ENCODE measurements at regions not wholly inside any gene's neighbourhood (a gene's known extent, or its start where the extent isn't known, plus 50 kb on each side); places are given as distances from the start of the nearest gene placed in this dataset.
"Not testable (repeated sequence)": the region's sequence is repeated elsewhere in the genome, so short reads cannot be mapped to it uniquely, and the experiment has no call there.

DNA sequence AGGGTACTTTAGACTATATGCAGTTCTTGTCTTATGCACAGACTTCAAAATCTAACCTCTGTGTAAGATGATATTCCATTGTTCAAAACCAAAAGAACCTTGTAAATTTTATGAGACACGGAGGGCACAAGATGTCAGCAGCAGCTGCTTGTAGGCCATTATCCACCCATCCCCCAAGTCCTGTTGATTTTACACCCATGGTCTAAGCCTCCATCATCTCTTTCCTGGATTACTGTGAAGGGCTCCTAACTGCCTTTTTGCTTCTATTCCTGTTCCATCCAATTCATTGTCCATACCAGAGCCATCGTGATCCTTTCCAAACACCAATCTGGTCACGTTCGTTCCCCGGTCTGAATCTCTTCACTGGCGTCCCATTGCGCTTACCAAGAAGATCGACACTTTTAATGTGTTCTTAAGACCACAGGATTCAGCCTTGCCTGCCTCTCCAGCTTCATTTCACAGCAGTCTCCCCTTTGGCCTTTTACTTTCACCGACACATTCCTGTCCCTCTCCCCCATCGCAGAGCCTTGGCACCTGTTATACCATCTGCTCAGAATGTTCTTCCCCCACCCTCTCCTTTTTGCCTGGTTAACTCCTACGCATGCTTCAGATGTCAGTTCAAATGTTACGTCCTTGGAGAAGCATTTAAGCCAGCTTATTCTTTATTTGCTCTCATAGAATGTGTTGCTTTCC, 107.3 kb upstream of the POU3F1 start:
- DNase-seq = no peak

DNA sequence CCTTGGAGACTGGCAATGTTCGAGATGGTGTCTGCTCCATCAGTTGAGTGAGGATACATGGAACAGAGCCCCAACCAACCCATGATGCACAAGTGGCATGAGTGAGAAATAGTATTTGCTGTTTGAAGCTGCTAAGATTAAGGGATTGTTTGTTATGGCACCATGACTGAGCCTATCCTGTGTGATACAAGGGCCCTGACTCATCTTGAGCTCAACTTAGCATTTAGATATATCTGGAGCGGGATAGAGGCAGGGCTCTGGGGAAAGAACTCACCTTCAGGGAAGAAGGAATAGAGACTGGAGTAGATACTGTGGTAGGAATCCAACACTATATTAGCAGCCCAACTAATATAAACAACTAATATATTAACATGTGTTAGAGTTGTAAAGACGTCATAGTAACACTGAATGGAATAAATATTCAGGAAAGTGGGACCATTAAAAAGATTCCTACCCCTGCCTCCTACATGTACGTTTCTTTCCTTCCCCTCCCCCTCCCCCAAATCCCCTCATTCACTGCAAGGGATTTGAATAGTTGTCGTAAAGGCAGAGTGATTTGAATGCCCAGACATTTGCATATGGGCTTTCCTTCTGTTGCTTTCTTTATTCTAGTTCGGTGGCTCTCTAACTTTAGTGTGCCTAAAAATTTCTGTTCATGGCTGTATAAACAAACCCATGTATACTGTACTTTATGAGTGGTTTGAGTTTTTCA, 106.6 kb upstream of the POU3F1 start:
- DNase-seq = no peak

DNA sequence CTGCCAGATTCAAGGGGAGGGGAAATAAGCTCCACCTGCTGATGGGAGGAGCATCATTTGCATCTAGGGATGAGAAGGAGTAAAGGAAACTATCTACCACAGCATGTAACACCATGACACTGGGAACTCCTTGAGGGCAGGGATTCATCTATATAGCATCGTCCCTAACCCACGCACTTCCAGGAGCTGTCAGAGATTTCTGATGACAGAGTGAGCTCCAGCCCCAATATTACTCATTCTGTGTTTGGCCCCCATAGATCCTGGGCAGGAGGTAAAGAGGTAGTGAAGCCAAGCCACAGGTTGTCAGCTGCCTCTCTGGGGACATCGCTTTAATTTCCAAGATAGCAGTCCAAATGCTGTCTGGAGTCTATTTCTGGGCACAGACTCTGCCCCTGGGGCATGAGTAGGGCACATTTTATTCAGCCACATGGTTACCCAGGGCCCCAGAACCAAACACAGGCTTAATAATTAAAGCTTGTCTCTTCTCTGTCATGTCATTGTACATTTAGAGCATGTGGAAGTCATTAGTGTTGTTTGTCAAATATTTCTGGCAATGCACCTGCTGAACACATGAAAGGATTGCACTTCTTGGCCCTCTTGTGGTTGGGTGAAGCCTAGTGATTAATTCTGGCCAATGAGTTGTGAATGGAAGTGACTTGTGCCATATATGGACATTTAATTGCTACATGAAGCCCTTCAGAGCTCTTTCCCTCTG, 105.9 kb upstream of the POU3F1 start:
- DNase-seq = no peak

DNA sequence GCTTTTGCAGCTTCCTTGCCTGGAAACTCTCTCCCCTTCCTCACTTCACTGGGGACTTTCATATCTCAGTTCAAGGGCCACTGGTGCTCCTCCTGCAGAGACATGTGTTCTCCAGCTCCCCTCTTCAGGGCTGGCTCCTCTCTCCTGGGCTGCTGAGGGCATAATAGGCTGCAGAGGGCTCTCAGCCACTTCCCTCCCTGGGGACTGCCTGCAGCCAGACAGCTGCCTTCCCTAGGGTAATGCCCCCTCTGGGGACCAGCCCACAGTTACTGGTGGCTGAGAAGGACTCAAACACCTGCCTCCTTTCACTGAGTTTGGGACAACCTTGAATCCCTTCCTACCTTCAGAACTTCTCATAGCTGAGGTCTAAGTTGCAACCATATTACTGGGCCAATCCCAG, 104.8 kb upstream of the POU3F1 start:
- DNase-seq = no peak

DNA sequence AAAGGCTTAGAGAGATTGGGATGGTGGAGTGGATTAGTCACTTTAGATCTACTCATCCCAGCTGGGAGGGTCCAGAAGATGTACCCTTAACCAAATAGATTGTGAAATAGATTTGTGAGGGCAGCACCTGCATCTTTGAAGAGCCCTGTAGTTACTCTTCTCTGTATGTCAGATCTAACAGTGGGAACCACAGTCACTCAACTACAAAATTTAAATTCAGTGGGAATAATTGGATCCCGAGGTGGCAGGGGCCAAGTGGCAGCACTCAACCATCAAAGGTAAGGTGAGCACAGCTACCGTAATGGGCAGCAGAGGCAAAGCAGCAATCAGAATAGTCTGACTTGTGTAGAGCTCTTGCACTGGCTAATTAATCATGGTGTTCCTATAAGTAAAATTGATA, 99.5 kb upstream of the POU3F1 start:
- not testable (repeated sequence) for DNase-seq

DNA sequence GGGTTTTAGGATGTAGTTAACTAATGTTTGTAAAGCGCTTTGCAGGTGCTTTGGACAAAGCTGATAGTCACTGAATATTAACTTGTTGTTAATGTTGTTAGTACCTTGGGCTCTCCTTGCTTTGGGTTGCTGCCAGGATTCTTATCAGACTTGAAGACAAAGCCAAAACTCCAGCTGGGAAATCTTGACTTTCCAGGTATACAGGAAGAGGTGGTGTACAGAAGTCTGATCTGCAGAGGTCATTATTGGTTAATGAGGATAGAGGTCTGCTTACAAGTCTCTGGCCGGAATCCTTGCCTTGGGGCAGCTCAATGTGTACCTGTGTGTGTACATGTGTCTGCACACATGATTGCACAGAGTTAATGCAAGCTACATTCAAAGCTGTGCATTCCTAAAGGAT, 96.0 kb upstream of the POU3F1 start:
- no peak for DNase-seq

DNA sequence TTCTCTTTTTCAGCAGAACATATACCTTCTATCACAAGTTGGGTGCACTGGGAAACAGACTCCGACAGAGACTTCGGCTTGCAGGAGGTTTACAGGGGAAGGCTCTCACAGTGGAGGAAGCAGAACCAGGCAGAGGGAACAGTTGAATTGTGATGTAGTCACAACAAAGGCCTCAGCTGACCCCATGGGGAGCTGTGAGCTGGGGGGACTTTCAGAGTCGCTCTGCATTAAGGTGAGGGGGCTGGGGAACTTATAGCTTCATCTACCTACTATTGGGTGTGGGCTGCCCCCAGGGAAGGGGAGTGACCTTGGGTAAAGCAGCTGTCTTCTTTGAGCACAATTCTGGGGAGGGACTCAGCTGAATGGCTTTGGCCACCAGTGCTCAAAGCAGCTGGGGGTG, 94.9 kb upstream of the POU3F1 start:
- DNase-seq = no peak

DNA sequence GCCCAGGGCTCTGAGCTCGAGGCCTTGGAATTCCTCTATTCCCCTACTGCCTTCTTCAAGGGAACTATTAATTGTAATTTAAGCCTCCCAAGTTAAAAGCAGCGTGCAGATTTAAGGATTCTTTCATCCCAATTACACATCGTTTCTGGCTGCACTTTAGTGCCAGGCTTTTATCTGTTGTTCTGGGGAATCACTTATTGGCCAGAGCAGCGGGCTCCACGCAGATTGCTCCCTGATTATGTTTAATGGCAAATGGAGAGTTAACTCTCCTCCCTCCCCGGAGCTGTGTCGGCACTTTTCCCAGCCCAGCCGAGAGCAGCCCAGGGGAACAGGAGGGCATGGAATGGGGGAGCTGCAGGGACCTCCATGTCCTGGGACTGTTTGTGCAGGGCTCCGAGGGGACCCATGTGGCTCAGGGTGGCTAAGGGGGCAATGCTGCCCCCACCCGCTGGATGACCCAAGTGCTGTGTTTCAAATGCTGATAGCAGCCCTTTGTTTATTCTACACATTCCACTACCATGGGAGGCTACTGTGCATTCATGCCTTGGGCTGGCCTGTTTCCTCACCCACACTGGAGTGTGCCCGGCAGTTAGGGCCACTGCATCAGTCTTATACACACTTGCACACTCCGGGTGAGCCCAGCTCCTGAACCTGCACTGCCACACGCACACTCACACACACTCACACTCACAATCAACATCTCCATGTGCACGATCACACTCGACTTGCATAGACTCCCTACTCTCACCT, 93.3 kb upstream of the POU3F1 start:
- DNase-seq = no peak

DNA sequence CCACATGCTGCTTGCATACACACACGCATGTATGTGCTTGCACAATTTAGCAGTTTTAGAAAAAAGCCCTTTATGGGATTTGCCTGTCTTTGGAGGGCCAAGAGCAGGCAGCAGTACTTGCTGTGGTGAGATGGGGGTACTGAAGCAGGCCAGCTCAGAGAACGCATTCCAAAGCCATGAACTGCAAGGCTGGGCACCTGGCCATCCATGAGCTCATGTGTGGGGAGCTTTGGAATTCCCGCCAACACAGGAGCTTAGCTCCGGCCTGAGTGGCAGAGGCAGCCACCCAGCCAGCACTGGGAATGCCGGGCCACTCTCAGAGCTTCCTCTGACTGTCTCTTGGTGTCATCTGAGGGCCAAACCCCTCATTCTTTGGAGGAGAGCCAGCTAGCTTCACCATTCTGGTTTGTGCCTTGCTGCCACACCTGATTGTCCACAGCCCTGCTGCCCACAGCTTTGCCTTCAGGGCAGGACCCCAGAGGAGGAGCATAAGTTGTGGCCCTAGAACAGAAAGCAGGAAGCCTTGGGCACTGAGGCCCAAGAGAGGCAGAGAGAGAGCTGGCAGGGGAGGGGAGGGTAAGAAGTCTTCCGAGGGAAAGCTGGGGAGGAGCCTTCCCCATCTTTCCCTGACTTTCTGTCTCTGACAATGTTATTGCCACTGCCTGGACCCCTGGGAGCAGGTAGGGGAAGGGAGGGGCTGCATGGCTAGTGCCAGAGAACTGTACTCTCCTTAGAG, 92.1 kb upstream of the POU3F1 start:
- DNase-seq = no peak

DNA sequence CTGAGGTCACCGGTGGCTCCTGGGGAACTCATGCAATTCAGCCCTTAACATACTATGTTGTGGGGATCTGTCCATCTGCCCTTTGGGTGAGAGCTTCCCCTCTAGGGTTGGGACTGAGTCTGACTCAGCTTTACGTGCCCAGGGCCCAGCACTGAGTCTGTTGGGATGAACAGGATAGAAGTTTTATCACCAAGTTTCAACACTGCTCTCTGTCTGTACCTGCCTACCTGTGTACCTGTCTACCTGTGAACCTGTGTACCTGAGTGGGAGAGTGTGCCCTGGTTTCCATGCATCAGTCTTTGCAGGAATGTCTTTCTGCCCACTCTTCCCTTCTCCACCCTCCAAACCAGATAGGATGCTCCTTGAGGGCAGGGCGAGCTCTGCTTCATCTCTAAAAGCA, 90.6 kb upstream of the POU3F1 start:
- no peak for DNase-seq

DNA sequence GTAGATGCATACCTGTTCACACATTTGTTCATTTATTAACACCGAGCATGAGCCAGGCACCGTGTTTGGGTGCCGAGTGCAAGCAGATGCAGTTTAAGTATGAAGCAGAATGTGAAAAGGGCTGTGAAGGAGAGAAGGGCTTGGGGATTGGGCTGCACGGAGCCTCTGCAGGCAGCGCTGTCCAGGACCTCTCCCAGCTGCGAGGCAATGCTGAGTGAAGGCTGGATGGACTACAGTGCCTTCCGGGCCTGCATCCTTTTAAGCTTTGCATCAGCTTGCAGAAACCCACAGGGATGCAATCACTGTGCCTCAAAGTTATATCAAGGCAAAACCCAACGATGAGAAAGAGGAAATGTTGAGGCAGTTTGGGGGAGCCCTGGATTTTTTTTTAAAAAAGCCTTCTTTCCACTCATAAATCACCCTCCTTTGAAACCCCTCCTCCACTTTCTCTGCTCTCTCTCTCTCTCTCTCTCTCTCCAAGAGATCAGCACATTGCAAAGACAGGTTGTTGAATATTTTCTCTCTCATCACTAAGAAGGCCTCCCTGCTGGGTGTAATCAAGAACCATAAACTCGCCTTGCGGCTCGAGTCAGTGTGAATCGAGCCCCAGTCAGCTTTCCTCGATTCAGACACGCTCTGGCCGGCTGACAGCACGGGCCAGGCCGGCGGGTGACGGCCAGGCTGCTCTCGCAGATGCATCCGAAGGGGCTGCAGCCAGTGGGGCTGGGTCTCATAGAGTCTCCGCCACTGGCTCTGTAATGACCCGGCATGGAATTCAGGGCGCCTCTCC, 89.2 kb upstream of the POU3F1 start:
- no peak for DNase-seq

DNA sequence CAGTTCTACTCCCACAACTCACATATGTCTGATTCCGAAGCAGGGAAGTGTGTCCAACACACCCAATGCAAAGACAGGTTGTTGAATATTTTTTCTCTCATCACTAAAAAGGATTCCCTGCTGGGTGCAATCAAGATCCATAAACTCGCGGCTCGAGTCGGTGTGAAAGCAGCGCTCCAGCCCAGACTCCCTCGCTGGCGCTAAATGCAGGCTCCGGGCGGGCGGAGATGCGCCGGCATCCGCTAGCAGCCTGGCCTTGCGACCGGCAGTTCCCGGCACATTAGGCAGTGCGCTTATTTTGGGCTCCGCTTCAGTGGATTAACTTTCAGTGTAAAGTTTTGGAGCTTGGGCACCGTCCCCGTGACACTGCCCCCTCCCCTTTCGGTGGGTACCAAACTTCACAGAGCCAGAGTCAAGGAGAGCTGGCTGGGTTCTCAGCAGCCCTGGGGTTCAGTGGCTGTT, 87.7 kb upstream of the POU3F1 start:
- DNase-seq = no peak

DNA sequence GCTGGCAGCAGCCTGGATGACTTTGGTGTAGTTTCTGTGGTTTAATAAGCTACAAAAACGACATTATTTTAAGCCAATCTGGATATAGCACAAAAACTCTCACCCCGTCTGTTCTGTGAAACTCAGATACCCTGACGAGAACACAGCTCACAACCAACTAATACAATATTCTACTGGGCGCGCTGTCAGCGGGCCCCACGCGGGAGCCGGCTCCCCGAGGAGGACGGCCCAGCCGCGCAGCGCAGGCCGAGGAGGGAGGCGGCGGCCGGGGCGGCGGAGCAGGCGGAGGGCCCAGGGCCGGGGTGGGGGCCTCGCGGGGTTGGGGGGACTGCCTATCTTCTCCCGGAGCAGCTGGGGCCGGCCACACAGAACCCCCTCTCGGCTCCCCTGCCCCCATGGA, 87.2 kb upstream of the POU3F1 start:
- DNase-seq = no peak

DNA sequence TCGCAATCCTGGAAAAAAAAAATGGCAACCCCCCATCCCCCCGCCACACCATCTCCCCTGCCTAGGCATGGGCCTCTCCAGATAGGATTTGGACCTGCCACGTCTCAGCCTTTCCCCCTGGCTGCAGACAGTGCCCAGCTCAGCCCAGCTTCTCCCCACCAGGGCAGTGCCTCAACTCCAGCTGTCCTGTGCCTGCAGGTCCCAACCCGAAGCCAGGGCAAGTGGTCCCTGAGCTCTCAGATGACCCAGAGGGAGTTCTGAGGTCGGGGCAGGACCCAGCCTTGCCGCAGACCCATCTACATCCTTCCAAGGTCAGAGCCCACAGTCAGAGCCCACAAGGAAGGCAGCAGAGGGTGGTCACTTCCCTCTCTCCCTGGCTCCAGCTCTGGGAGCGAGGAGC, 86.7 kb upstream of the POU3F1 start:
- DNase-seq = no peak

DNA sequence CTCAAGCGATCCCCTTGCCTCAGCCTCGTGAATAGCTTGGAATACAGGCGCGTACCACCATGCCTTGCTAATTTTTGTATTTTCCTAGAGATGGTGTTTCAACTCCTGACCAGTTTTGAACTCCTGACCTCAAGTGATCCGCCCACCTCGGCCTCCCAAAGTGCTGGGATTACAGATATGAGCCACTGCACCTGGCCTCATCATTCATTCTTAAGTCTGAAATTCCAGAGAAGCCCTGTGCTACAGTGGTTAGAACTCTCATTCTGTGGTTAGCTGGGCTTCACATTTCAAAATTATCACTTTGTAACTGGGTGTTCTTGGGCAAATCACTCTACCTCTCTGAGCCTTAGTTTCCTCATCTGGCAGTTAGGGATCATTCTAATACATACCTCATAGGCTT, 86.1 kb upstream of the POU3F1 start:
- no peak for DNase-seq

DNA sequence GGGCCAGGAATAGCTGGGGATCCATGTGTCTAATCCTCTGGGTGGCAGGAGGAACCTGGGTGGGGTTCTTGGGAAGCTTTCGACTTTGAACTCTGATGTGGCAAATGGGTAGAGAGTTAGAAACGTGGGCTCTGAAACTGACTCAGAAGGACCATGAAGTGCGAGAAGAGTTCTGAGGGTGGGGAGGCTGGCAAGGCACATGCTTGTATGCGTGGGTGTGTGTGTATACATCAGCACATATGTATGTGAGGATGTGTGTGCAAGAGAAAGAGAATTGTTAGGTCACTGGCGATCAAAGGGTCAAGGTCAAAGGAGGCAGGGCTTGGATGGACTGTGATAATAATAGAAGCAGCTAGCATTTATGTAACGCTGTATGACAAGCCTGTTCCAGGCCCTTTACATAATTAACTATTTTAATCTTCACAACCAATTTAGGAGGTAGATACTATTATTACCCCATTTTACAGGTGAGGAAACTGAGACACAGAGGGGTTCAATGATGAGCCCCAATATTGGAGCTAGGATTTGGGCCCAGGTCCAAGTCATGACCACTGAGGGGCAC, 84.5 kb upstream of the POU3F1 start:
- DNase-seq = no peak

DNA sequence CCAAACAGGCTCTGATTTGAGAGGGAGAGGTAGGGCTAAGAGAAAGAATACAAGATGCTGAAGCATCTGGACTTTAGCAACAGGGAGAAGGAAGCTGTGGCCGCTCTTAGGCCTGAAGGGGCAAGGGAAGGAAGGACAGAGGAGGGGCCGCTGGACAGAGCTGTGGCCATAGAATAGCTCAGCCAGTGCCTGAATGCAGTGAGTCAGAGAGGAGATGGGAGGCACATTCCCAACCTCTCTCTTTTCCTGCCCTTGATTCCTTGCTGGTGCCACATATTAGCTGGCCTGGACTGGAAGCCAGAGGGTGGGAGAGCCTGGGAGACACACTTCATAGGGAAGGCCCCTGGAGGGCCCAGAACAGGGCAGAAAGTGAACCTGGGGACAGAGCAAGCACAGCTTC, 83.4 kb upstream of the POU3F1 start:
- DNase-seq = no peak

DNA sequence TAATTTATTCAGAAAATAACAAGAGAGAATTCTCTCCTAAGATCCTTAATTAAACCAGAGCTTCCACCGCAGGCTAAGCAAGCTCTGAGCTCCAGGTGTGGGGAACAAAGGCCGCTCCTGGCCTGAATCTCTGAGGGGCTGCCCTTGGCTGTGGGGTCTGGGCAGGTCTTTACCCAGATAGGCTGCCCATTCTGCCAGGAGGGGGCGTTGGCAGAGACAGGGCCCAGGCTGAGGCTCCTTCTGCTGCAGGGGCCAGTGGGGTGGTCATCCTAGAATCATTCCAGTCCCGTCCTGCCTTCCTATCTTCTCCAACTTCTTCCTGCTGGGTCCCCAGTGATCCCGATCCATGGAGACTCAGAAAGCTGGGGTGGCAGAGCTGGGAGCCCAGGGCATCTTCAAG, 82.9 kb upstream of the POU3F1 start:
- DNase-seq = no peak

DNA sequence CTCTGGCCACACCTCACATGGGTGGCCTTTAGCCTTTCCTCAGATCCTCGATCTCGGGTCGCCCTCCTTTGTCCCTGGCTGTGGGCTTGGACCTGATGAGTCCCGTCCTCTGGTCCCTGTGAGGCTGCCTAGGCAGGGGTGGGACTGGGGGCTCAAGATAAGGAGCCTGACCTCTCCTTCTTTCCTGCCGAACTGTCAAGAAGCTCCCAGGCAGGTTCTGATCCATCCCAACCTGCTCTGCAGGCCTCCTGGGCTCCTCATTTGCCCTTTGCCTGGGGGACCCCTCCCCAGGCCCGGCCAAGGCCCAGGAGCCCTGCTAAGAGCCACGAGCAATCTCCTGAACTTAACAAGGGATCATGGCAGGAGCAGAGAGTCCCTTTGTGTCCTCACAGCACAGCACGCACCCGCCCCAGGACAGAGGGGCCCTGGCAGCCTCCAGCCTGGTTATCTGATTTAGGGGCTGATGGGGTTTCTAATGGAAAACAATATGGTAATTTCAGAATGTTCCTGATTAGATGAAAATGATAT, 82.4 kb upstream of the POU3F1 start:
- DNase-seq = no peak

DNA sequence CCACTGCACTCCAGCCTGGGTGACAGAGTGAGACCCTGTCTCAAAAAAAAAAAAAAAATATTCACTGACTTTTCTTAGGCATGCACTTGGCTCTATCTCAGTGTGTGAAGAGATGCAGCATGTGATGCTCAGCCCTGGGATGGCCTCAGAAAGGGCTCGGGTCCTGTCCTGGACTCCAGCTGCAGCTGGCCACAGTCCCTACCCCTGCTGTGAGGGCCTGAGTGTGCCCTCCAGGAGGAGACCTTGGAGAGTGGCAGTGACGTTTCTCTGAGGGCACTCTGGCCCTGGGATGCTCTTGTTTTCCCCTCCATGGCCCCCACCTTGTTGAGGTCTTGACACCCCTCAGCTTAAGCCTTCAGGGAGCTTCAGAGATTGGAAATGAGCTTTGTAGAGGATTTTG, 81.9 kb upstream of the POU3F1 start:
- DNase-seq = no peak

DNA sequence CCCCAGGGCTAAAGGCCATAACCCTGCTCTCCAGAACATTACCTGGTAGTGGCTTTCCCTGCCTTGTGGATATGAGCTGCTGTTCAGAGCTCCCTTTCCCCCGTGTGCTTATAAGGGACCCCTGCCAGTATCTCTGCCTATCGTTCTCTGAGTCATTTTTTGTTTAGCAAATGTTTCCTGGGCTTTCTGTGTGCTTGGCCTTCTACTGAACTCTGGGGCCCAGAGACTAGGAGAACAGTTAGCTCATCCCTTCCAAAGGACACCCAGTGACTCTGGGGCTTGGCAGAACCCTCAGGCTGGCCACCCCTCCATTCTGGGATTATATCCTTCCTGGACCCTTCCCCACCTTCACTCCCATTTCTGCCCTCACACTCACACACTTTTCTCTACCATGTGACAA, 80.8 kb upstream of the POU3F1 start:
- no peak for DNase-seq

Measured in activated effector memory CD4-positive, alpha-beta T cell treated with Interleukin-2 at 50 U/mL for 16 hours (primary cell).